GM12878 (cell line): ENCODE measurements at regions not wholly inside any gene's neighbourhood (a gene's known extent, or its start where the extent isn't known, plus 50 kb on each side); places are given as distances from the start of the nearest gene placed in this dataset.

Experiments
- ATAC-seq: fragments of 200-7000 bp; cut with Tn5 transposase; 3 replicates; pipeline ENCODE4 v1.9.1; 2020; ENCODE audit warnings: mild to moderate bottlenecking, moderate library complexity
- BruUV-seq: library from RNA; stranded (reverse); fragments of 400-500 nt; replicated peaks from 2 replicates; lab custom pipeline; 2021; lab: Mats Ljungman, UMichigan
- CTCF ChIA-PET: fragments of 300-600 bp; sonication (Branson Sonifier 250); formaldehyde crosslinking; extraction: SDS; loops from one replicate; lab custom pipeline; 2021; ENCODE audit warnings: inconsistent platforms; lab: Yijun Ruan, JAX
- POLR2A ChIA-PET: fragments of 350-600 bp; formaldehyde crosslinking; extraction: SDS; loops from one replicate; lab custom pipeline; 2021; ENCODE audit warnings: inconsistent platforms; lab: Charles Lee
- RAD21 ChIA-PET: fragments of 300-600 bp; sonication (Branson Sonifier 250); formaldehyde crosslinking; loops from one replicate; lab custom pipeline; 2023; ENCODE audit warnings: antibody characterized with exemption; ENCODE audit not compliant: unreplicated experiment; lab: Charles Lee
- SMC1A ChIA-PET: fragments of 300-600 bp; sonication (Branson Sonifier 250); formaldehyde crosslinking; loops from one replicate; lab custom pipeline; 2023; ENCODE audit not compliant: unreplicated experiment, uncharacterized antibody; lab: Charles Lee
- DNase-seq: peaks from one replicate; pipeline ENCODE4 v3.0.0-alpha.2; 2011; ENCODE audit warnings: low read depth, low spot score
- FAIRE-seq: peaks from 3 replicates; lab custom pipeline; 2011; peaks lifted over from hg19 to GRCh38; lab: Jason Lieb, UNC
- H2AFZ ChIP-seq: 2 replicates; pipeline ENCODE4 v1.6.0; 2011; ENCODE audit warnings: low read depth, low read length, control low read depth; ENCODE audit not compliant: control insufficient read depth
- H3K27ac ChIP-seq: 2 replicates; pipeline ENCODE4 v1.5.1; 2011; ENCODE audit warnings: control low read depth; ENCODE audit not compliant: control insufficient read depth, insufficient read depth
- H3K27me3 ChIP-seq, 2 experiments: replicated peaks in 1 of 2; 2 replicates each; pipeline versions ENCODE4 v1.6.0 to v1.6.1; 2011; ENCODE audit warnings: low read length in 1 of 2; ENCODE audit not compliant: control insufficient read depth in 2 of 2, insufficient read depth in 2 of 2
- H3K36me3 ChIP-seq, 2 experiments: 2 replicates each; pipeline ENCODE4 v1.5.1; 2011; ENCODE audit warnings: low read length in 1 of 2; ENCODE audit not compliant: control insufficient read depth in 2 of 2, insufficient read depth in 2 of 2
- H3K4me1 ChIP-seq: 2 replicates; pipeline ENCODE4 v1.6.1; 2011; ENCODE audit warnings: mild to moderate bottlenecking, low read length, moderate library complexity, mixed read lengths; ENCODE audit not compliant: control insufficient read depth, insufficient read depth
- H3K4me2 ChIP-seq: 2 replicates; pipeline ENCODE4 v1.6.0; 2011; ENCODE audit warnings: control low read depth; ENCODE audit not compliant: control insufficient read depth, insufficient read depth
- H3K4me3 ChIP-seq: fragments of 200-600 bp; sonication (generic); 2 replicates; pipeline ENCODE4 v1.5.1; 2016
- H3K79me2 ChIP-seq: 2 replicates; pipeline ENCODE4 v1.6.0; 2011; ENCODE audit warnings: low read length; ENCODE audit not compliant: control insufficient read depth, insufficient read depth
- H3K9ac ChIP-seq: 2 replicates; pipeline ENCODE4 v1.8.0; 2011; ENCODE audit warnings: low read length, control low read depth, mixed read lengths; ENCODE audit not compliant: control insufficient read depth, insufficient read depth
- H3K9me3 ChIP-seq: replicated peaks from 3 replicates; pipeline ENCODE4 v1.5.1; 2011; ENCODE audit warnings: mild to moderate bottlenecking, low read length; ENCODE audit not compliant: control insufficient read depth, insufficient read depth
- H4K20me1 ChIP-seq: 2 replicates; pipeline ENCODE4 v1.6.0; 2011; ENCODE audit not compliant: control insufficient read depth, insufficient read depth
- BHLHE40 ChIP-seq, 2 experiments: fragments of 450-650 bp in 1 of 2; IDR thresholded peaks; 2 replicates each; pipeline ENCODE4 v1.6.1; 2011 to 2017; ENCODE audit warnings: low read depth in 2 of 2, borderline replicate concordance in 1 of 2, improper control_type of control experiment in 1 of 2, low read length in 1 of 2, mild to moderate bottlenecking in 1 of 2
- ELK1 ChIP-seq: IDR thresholded peaks from 2 replicates; pipeline ENCODE4 v1.6.1; 2012; ENCODE audit warnings: low read depth, low read length, improper control_type of control experiment
- IKZF2 ChIP-seq, 2 experiments: fragments of 450-650 bp; IDR thresholded peaks; 2 replicates each; pipeline ENCODE4 v1.6.1; 2017; ENCODE audit warnings: mild to moderate bottlenecking in 2 of 2, moderate library complexity in 2 of 2
- KLF5 ChIP-seq: fragments of 450-650 bp; IDR thresholded peaks from 2 replicates; pipeline ENCODE4 v1.6.1; 2014; ENCODE audit warnings: mild to moderate bottlenecking; ENCODE audit not compliant: partially characterized antibody
- PAX5 ChIP-seq: IDR thresholded peaks from 2 replicates; pipeline ENCODE4 v1.6.1; 2011; ENCODE audit warnings: low read depth, low read length, borderline replicate concordance
- POLR2AphosphoS2 ChIP-seq: IDR thresholded peaks from 2 replicates; pipeline ENCODE4 v1.6.1; 2011; ENCODE audit warnings: low read depth, mild to moderate bottlenecking, low read length, improper control_type of control experiment, moderate library complexity
- RELB ChIP-seq: fragments of 450-650 bp; IDR thresholded peaks from 2 replicates; pipeline ENCODE4 v1.6.1; 2017; ENCODE audit warnings: low read depth, mild to moderate bottlenecking, moderate library complexity
- SMARCA5 ChIP-seq: fragments of 450-650 bp; IDR thresholded peaks from 2 replicates; pipeline ENCODE4 v1.6.1; 2017; ENCODE audit warnings: mild to moderate bottlenecking
- TARDBP ChIP-seq: IDR thresholded peaks from 2 replicates; pipeline ENCODE4 v1.6.1; 2016; ENCODE audit warnings: borderline replicate concordance
- USF1 ChIP-seq: IDR thresholded peaks from 2 replicates; pipeline ENCODE4 v1.6.1; 2011; ENCODE audit warnings: borderline replicate concordance, low read depth, mild to moderate bottlenecking, moderate library complexity, mixed read lengths, low read length; ENCODE audit not compliant: insufficient read depth; ENCODE audit errors: extremely low read length
- ZBED1 ChIP-seq: IDR thresholded peaks from 2 replicates; pipeline ENCODE4 v1.6.1; 2016; ENCODE audit warnings: borderline replicate concordance
- ZNF592 ChIP-seq: fragments of 450-650 bp; IDR thresholded peaks from 2 replicates; pipeline ENCODE4 v1.6.1; 2017; ENCODE audit warnings: mild to moderate bottlenecking, moderate library complexity
- in situ Hi-C: fragments of 300-500 bp; cut with MboI; formaldehyde crosslinking; loops from 9 replicates; pipeline ENCODE4 v1.14.3; 2018; ENCODE audit warnings: mixed read lengths
- intact Hi-C: fragments of 100-400 bp; cut with micrococcal nuclease; formaldehyde crosslinking; loops from one replicate; pipeline ENCODE4 v1.14.2; 2022; ENCODE audit not compliant: unreplicated experiment

- SMC1A ChIA-PET: interaction anchor here (0.7 to 11.0 kb wide), 7 partner anchors 8 to 107 kb away, joined by 3 to 134 read pairs (median 4); no protein-coding TSS in a partner anchor
- no peak for TF ChIP-seq SMARCA5
- TF ChIP-seq RELB: no peak
- TF ChIP-seq USF1: no peak
- no peak for TF ChIP-seq POLR2AphosphoS2
- TF ChIP-seq PAX5: no peak
- TF ChIP-seq IKZF2 (IDR thresholded peaks at IDR 0.05): no peak
- no peak for TF ChIP-seq ZBED1
- no peak for TF ChIP-seq KLF5
- TF ChIP-seq ELK1: no peak
- no peak for TF ChIP-seq TARDBP
- no peak for TF ChIP-seq BHLHE40 (IDR thresholded peaks at IDR 0.05; ENCODE audit: borderline replicate concordance in 1 of 2, low read depth in 2 of 2, low read length in 1 of 2)
- no peak for TF ChIP-seq ZNF592
- TF ChIP-seq, all 136 proteins: peak for 0
- H3K27me3 ChIP-seq: no peaks in the 10 kb centered on the region; a peak in 1 of 4 replicates
- POLR2A ChIA-PET: no interaction called here
- no peak overlapping the region for H3K4me3 ChIP-seq
- no peak overlapping the region for H2AFZ ChIP-seq
- no peaks in the 10 kb centered on the region for H3K36me3 ChIP-seq
- ATAC-seq (no peak), FAIRE-seq (no peak), DNase-seq (no peak)
- no peaks in the 10 kb centered on the region for H3K79me2 ChIP-seq
- in situ Hi-C loops: no loop called here
- CTCF ChIA-PET: interaction anchor here (0.8 to 1.8 kb wide), 6 partner anchors 26 to 176 kb away, joined by 3 to 7 read pairs (median 4); no protein-coding TSS in a partner anchor
- no peak overlapping the region for H3K4me2 ChIP-seq
- H3K9ac ChIP-seq: no peak overlapping the region
- H3K27ac ChIP-seq: no peak overlapping the region
- no peaks in the 10 kb centered on the region; the same call in 1 of the 2 replicates for H4K20me1 ChIP-seq
- H3K9me3 ChIP-seq: no peaks in the 10 kb centered on the region
- H3K4me1 ChIP-seq: peaks cover 24% of the 10 kb centered on the region
- no TSS peak for BruUV-seq
- intact Hi-C loops: no loop called here
- RAD21 ChIA-PET: interaction anchor here (0.7 to 1.1 kb wide), 3 partner anchors 16 to 162 kb away, joined by 3 read pairs; no protein-coding TSS in a partner anchor
These were observed 147.7 kb downstream of the FCRL5 start for GRCh38 chr1:157404614-157405013.
